Suppressor macrophage treated with lipopolysaccharide for 1 hour (primary cell): ENCODE measurements at regions not wholly inside any gene's neighbourhood (a gene's known extent, or its start where the extent isn't known, plus 50 kb on each side); places are given as distances from the start of the nearest gene placed in this dataset.
"Not testable (repeated sequence)": the region's sequence is repeated elsewhere in the genome, so short reads cannot be mapped to it uniquely, and the experiment has no call there.

Experiments used
- DNase-seq, 3 donors: peaks; one replicate each; pipeline ENCODE4 v3.0.0-alpha.2; 2020 to 2022

GRCh38 chr4:124938836-124939235, 226.3 kb upstream of the ANKRD50 start:
- no peak for DNase-seq

DNA sequence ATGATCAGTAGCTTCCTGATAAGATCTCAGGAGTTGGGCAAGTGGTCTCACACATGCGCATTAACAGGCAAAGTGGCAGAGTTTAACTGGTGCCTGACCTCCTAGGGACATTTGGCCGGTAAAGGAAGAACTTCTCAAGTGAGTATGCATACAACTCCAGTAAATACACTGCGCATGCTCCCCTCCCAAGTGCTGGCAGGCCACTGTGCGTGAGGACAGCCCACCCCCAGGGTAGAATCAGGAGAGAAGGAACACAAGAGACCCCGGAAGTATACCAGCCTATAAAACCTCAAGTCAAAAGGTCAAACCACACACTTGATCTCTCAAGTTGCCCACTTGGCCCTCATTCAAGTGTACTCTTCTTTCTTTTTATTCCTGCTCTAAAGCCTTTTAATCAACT, 225.5 kb upstream of the ANKRD50 start:
- DNase-seq = no peak

- DNase-seq = no peak
Measured at GRCh38 chr4:124936427-124936826, 223.9 kb upstream of the ANKRD50 start.

DNA sequence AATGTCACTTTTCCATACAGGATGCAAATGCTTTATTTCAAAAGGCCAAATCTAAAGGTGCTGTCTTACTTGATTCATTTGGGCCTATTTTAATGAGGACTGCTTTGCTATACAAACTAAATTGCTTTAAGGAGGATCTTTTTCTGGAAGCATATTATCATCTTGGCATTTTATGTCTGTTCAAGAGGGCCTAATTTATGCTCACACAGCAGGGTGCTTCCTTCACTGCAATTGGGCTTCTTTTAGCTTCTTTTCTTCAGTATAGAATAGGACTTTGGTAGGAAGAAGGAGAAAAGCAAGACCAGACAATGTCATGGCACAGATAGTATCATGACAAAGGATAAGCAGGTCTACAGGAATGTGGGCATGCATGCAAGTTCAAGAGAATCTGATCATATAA, 222.4 kb upstream of the ANKRD50 start:
- no peak for DNase-seq

- DNase-seq = no peak
Measured at GRCh38 chr4:124933521-124933920, 221.0 kb upstream of the ANKRD50 start.

- DNase-seq = no peak
Measured at GRCh38 chr4:124932447-124932846, 219.9 kb upstream of the ANKRD50 start.

DNA sequence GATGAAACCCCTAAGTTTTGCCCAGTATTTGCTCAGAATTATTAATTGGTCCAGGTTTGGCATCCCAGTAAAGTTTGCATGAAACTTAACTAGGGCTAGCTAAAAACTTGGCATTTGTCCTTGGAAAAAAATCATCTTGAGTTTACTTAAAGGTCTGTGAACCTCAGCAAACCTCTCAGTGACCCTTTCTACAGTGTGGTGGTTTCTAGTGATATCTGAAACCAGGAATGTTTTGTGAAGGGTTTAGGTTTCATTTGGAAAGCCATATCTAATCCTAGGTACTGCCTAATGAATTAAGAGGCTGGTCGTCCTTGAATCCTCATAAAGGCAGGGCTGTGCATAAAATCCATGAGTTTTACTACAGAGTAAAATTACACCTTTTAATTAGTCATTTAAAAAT, 218.5 kb upstream of the ANKRD50 start:
- no peak for DNase-seq

GRCh38 chr4:124922748-124923147, 210.2 kb upstream of the ANKRD50 start:
- DNase-seq = not testable (repeated sequence)

DNA sequence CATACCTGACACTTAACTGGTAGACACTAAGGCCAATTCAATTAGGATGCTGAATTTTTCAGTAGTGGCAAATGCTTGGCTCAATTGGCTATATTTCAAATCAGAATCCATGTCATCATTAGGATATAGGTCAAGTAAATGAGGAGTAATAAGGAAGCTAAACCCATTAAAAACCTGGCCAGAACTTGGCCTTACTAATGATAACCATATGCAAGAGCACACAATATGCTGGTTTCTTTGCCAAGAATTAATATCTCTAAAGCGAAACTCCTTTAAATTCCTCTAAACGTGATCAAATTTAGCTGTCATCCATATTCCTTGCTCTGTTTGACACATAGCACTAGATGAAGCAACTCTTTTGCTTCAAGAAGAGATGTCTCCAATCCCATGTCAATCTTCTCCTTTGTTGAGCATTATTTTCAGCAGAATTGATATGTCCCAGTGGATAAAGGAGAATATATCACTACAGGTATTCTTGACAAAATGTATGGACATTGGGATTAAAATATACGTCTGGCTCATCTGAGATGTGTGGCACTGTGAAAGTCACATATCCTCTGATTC, 206.1 kb upstream of the ANKRD50 start:
- no peak for DNase-seq

DNA sequence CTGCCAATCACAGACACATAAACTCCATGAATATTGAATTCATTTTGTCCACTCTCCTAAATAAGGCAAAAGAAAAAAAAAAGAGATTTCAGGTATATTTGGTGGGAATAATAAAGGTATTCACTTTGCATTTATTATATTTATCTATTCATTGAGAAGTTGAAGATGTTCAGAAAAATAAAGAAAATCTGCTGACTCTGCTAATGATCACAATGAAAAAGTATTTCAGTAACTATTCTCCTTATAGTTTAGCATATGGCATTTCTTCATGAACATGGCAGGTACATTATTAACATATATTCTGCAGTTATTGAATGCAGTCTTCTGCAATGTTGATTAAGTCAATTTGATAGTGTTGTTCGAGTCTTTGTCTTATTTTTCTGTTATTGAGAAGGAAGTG, 202.5 kb upstream of the ANKRD50 start:
- no peak for DNase-seq

DNA sequence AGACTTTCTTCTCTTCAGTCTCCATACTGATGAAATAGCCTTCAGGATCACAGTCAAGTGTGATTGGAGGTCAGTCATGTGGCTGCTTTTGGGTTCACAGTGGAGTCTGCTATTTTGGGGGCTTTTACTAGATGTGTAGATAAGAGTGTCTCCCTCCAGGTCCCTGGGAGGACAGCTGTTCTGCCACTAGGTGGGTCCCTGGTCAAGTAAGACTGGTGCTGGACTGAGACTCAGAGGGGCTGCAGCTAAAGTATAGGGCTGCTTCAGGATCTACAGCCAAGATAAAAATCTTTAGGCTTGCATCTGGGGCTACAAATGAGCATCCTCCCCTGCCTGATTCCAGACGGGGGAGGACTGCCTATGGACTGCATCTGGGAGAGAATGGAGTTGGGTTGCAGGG, 200.7 kb upstream of the ANKRD50 start:
- no peak for DNase-seq

DNA sequence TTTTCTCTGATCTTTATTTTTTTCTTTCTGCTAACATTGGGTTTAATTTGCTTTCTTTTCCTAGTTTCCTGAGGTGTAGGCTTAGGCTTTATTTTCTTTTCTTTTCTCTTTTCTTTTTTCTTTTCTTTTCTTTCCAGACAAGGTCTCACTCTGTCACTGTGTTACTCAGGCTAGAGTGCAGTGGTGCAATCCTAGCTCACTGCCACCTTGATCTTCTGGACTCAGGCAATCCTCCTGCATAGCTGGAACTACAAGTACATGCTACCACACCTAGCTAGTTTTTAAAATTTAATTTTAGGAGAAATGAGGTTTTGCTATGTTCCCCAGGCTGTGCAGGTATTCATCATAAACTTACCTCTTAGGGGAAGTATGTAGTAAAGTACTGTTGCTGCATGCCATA, 197.8 kb upstream of the ANKRD50 start:
- no peak for DNase-seq

GRCh38 chr4:124907881-124908280, 195.3 kb upstream of the ANKRD50 start:
- no peak for DNase-seq

- no peak for DNase-seq
Measured at GRCh38 chr4:124905441-124905840, 192.9 kb upstream of the ANKRD50 start.

GRCh38 chr4:124904723-124905388, 192.3 kb upstream of the ANKRD50 start:
- no peak for DNase-seq

DNA sequence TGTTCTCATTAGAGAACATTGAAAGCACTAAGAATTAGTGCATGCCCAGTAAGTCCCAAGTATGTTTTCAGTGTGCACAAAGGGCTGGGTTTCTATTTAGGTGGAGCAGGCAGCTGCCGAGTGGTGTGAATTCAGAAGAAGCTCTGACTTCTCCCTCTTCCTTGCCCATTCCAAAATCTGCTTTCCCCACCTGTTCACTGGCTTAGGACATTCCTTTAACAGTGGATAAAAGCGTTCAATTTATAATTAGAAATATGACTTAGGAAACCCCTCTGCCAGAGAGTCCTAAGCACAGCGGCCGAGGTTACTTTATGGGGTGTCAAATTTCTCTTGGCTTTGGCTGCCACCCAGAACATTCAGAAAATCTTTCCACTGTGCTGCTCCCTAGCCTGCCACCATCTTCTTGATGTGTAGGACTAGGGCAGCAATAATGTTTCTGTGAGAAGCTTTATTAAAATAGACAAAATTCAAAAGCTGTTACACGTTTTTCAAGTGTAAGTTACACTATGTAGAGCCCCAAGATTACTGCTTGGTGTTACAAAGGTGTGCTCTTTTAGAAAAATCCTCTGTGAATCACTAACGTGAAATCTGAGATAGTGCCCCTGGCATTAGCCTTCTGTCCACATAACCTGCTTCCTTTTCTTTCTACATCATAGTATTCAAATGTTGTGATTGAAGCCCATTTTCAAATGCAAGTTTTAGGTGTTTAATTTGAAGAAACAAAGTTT, 191.6 kb upstream of the ANKRD50 start:
- DNase-seq = no peak

GRCh38 chr4:124902001-124902515, 189.5 kb upstream of the ANKRD50 start:
- no peak for DNase-seq

DNA sequence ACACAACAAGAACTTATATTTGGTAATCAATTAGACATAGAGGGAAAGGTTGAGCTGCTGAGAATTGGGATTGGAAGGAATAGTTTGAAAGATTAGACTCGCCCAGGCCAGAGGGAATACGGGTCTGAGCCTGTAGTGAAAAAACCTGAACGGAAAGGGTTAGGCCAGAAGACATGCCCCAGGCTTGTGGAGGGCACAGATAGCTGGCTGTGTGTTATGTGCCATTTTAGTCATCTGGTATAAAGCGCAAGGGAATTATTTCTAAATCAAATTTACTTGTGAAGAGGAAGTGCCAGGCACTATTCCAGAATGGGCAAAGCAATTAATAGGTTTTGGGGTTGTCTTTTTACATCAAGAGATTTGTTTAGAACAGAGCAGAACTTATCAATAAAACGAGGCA, 187.5 kb upstream of the ANKRD50 start:
- no peak for DNase-seq

DNA sequence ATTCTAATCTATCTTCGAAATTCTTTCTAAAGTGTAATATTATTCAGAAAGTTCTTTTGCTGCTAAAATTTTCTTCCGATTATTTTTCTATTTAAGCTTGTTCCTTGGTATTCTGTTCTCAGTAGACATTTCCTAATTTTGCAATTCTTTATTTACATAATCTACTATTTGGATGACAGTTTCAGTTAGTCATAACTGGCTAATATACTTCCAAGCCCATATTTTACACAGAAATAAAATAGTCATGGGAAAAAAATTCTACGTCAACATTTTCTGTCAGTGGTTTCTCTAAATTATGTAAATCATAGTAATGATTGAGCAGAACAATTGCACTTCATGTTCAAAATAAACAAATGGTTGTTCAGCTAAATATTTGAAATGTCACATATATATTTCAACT, 178.0 kb upstream of the ANKRD50 start:
- no peak for DNase-seq

DNA sequence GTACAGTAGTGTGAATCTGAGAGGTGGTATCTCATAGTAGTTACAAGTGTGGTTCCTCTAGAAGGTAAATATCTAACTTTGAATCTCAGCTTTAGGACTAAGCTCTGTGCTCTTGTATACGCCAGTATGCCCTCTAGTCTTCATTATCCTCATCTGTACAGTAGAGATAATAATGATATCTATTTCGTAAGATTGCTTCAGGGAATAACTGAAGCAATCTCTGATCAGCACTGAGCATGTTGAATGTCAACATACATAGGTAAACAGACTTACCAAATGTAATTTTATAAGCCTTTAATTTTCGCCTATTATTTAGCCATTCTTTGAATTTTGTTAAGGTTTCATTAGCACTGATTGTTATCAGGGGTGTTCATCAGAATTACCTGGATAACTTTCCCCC, 175.2 kb upstream of the ANKRD50 start:
- DNase-seq = no peak

DNA sequence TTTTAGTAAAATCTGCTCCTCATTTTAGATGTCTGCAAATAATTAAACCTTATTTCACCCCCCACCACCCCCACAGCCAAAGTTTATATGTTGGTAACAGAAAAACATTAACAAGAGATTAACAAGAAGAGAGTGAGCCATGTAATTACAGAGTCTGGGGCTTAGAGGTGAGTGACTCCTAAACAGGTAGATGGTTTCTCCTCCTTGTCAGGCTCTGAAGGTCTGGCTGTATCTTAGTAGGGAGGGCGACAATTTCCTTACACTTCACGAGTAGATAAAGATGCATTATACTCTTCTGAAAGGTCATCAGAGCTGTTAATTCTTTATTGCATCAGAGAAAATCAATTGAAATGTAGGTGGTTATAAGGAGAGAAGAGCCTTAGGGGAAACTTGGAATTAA, 171.8 kb upstream of the ANKRD50 start:
- DNase-seq = no peak

DNA sequence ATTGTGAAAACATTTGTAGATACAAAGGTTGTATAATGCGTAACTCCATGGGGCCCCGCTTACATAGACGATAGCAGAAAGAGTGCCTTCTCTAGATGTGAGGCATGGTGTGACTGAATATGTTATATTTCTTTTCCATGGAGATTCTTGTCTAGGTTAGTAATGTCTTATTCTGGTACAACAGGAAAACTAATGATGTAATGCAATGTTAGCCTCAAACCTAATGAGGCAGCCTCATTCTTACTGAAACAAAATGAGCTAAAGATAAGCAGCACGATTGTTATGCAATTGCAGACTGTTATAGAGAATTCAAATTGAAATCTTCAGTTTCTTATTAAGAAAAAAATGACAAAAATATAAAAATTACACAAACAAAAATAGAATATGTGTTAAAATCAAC, 171.1 kb upstream of the ANKRD50 start:
- no peak for DNase-seq

GRCh38 chr4:124879195-124879594, 166.7 kb upstream of the ANKRD50 start:
- no peak for DNase-seq

DNA sequence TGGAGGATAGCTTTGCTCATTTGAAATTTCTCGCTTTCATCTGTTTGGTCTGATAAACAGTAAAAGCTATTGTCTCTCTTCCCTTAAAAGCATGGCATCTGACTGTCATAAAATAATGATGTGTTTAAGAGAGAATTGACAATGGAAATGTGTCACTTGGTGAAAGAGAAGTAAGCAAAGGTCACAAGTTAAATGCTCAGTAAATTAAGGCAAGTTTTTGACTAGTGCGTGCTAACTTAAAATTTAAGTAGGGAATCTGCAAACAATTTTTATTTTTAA, 161.6 kb upstream of the ANKRD50 start:
- DNase-seq = no peak
